ENCODE measurements at regions not wholly inside any gene's neighbourhood (a gene's known extent, or its start where the extent isn't known, plus 50 kb on each side); places are given as distances from the start of the nearest gene placed in this dataset.
"Not testable (repeated sequence)": the region's sequence is repeated elsewhere in the genome, so short reads cannot be mapped to it uniquely, and the experiment has no call there.

GRCh38 chr9:10873999-10874398 lies 261.2 kb upstream of the PTPRD start:
- no peak overlapping the region for H3K27ac ChIP-seq (ENCODE audit: low read depth, low read length)
- no peak overlapping the region for H2AFZ ChIP-seq (ENCODE audit: low read length)
- H3K9me3 ChIP-seq (ENCODE audit: low read depth, low read length): peaks cover 2% of the 10 kb centered on the region
- H3K36me3 ChIP-seq (ENCODE audit: insufficient read depth, low read length): no peaks in the 10 kb centered on the region
- DNase-seq (ENCODE audit: insufficient read length, low spot score, missing footprints): no peak
- no peak overlapping the region for H3K4me3 ChIP-seq (ENCODE audit: insufficient read depth, low read length)
- H3K79me2 ChIP-seq (ENCODE audit: insufficient read depth, low read length): no peaks in the 10 kb centered on the region
- no peak overlapping the region for H3K4me2 ChIP-seq (ENCODE audit: insufficient read depth, low read length)
- H3K4me1 ChIP-seq (ENCODE audit: insufficient read depth, low read length): no peaks in the 10 kb centered on the region
- no peaks in the 10 kb centered on the region for H4K20me1 ChIP-seq (ENCODE audit: insufficient read depth, low read length)
- TF ChIP-seq, protein P1, sequence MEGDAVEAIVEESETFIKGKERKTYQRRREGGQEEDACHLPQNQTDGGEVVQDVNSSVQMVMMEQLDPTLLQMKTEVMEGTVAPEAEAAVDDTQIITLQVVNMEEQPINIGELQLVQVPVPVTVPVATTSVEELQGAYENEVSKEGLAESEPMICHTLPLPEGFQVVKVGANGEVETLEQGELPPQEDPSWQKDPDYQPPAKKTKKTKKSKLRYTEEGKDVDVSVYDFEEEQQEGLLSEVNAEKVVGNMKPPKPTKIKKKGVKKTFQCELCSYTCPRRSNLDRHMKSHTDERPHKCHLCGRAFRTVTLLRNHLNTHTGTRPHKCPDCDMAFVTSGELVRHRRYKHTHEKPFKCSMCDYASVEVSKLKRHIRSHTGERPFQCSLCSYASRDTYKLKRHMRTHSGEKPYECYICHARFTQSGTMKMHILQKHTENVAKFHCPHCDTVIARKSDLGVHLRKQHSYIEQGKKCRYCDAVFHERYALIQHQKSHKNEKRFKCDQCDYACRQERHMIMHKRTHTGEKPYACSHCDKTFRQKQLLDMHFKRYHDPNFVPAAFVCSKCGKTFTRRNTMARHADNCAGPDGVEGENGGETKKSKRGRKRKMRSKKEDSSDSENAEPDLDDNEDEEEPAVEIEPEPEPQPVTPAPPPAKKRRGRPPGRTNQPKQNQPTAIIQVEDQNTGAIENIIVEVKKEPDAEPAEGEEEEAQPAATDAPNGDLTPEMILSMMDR (IDR thresholded peaks at IDR 0.05; ENCODE audit: extremely low read depth, low read depth, low read length): no peak
- no peaks in the 10 kb centered on the region for H3K27me3 ChIP-seq (ENCODE audit: insufficient read depth, low read length)

DNA sequence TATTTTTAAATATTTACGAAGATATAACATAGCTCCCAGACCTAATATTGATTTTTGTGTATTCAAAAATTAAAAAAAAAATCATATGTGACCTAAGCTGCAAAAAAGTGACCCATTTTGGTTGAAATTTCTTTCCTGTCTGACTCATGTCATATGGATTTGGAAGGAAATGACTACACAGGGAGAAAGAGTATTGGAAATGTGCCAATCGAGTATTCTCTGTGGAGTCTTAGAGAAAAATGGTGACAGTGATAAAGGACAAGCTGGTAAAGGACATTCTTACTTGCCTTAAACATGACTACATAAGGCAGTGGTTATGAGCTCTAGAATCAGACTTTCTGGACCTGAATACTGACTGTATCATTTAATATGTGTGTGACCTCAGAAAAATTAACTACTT lies 262.9 kb upstream of the PTPRD start:
- no peak for DNase-seq (ENCODE audit: insufficient read length, low spot score, missing footprints)
- TF ChIP-seq, protein P1 (IDR thresholded peaks at IDR 0.05; ENCODE audit: extremely low read depth, low read depth, low read length): no peak
- Histone ChIP-seq H3K27me3 (ENCODE audit: insufficient read depth, low read length) (no peaks in the 10 kb centered on the region), H4K20me1 (ENCODE audit: insufficient read depth, low read length) (no peaks in the 10 kb centered on the region), H3K4me2 (ENCODE audit: insufficient read depth, low read length) (no peak overlapping the region), H3K4me1 (ENCODE audit: insufficient read depth, low read length) (no peaks in the 10 kb centered on the region), H3K36me3 (ENCODE audit: insufficient read depth, low read length) (no peaks in the 10 kb centered on the region), H3K9me3 (ENCODE audit: low read depth, low read length) (peaks cover 2% of the 10 kb centered on the region), H3K79me2 (ENCODE audit: insufficient read depth, low read length) (no peaks in the 10 kb centered on the region), H3K4me3 (ENCODE audit: insufficient read depth, low read length) (no peak overlapping the region), H3K27ac (ENCODE audit: low read depth, low read length) (no peak overlapping the region), H2AFZ (ENCODE audit: low read length) (no peak overlapping the region)

DNA sequence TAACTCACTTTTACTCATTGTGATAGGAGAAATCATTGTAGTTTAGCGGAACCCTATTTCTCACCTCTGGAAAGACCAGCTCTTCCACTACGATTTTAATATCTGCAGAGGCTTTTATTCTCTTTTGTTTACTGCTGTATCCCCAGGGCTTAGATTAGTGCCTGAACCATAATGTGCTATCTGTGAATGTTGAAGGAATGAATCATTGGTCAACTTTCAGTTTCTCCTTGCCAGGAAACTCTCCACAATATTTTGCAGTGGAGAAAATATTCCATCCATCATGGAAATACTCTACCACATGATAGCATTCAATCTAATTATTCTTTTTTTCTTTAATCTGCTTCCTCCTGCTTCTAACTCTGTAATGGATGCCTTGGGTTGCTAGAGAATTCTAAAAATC lies 263.5 kb upstream of the PTPRD start:
- Histone ChIP-seq H4K20me1 (ENCODE audit: insufficient read depth, low read length) (no peaks in the 10 kb centered on the region), H3K9me3 (ENCODE audit: low read depth, low read length) (peaks cover 2% of the 10 kb centered on the region), H3K36me3 (ENCODE audit: insufficient read depth, low read length) (no peaks in the 10 kb centered on the region), H3K79me2 (ENCODE audit: insufficient read depth, low read length) (no peaks in the 10 kb centered on the region), H3K4me2 (ENCODE audit: insufficient read depth, low read length) (no peak overlapping the region), H3K4me1 (ENCODE audit: insufficient read depth, low read length) (no peaks in the 10 kb centered on the region), H3K27ac (ENCODE audit: low read depth, low read length) (no peak overlapping the region), H2AFZ (ENCODE audit: low read length) (no peak overlapping the region), H3K4me3 (ENCODE audit: insufficient read depth, low read length) (no peak overlapping the region), H3K27me3 (ENCODE audit: insufficient read depth, low read length) (no peaks in the 10 kb centered on the region)
- TF ChIP-seq, protein P1 (IDR thresholded peaks at IDR 0.05; ENCODE audit: extremely low read depth, low read depth, low read length): no peak
- no peak for DNase-seq (ENCODE audit: insufficient read length, low spot score, missing footprints)

DNA sequence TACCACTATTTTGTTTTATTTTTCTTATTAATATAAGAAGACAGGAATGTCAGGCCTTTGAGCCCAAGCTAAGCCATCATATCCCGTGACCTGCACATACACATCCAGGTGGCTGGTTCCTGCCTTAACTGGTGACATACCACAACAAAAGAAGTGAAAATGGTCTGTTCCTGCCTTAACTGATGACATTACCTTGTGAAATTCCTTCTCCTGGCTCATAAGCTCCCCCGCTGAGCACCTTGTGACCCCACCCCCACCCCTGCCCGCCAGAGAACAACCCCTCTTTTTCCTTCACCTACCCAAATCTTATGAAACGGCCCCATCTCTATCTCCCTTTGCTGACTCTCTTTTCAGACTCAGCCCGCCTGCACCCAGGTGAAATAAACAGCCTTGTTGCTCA lies 277.5 kb upstream of the PTPRD start:
- H2AFZ ChIP-seq (ENCODE audit: low read length); H3K27ac ChIP-seq (ENCODE audit: low read depth, low read length); H3K27me3 ChIP-seq (ENCODE audit: insufficient read depth, low read length); H3K4me3 ChIP-seq (ENCODE audit: insufficient read depth, low read length); H3K4me1 ChIP-seq (ENCODE audit: insufficient read depth, low read length); DNase-seq (ENCODE audit: insufficient read length, low spot score, missing footprints); H3K9me3 ChIP-seq (ENCODE audit: low read depth, low read length); H4K20me1 ChIP-seq (ENCODE audit: insufficient read depth, low read length); H3K79me2 ChIP-seq (ENCODE audit: insufficient read depth, low read length); H3K4me2 ChIP-seq (ENCODE audit: insufficient read depth, low read length); H3K36me3 ChIP-seq (ENCODE audit: insufficient read depth, low read length): not testable (repeated sequence)

GRCh38 chr9:10899509-10899908 lies 286.7 kb upstream of the PTPRD start:
- TF ChIP-seq, protein P1 (IDR thresholded peaks at IDR 0.05; ENCODE audit: extremely low read depth, low read depth, low read length): no peak
- H4K20me1 ChIP-seq (ENCODE audit: insufficient read depth, low read length): no peaks in the 10 kb centered on the region
- H3K4me3 ChIP-seq (ENCODE audit: insufficient read depth, low read length): no peak overlapping the region
- H3K36me3 ChIP-seq (ENCODE audit: insufficient read depth, low read length): no peaks in the 10 kb centered on the region
- no peak overlapping the region for H2AFZ ChIP-seq (ENCODE audit: low read length)
- H3K27me3 ChIP-seq (ENCODE audit: insufficient read depth, low read length): no peaks in the 10 kb centered on the region
- no peaks in the 10 kb centered on the region for H3K9me3 ChIP-seq (ENCODE audit: low read depth, low read length)
- no peak for DNase-seq (ENCODE audit: insufficient read length, low spot score, missing footprints)
- H3K4me1 ChIP-seq (ENCODE audit: insufficient read depth, low read length): no peaks in the 10 kb centered on the region
- no peak overlapping the region for H3K4me2 ChIP-seq (ENCODE audit: insufficient read depth, low read length)
- no peaks in the 10 kb centered on the region for H3K79me2 ChIP-seq (ENCODE audit: insufficient read depth, low read length)
- no peak overlapping the region for H3K27ac ChIP-seq (ENCODE audit: low read depth, low read length)

Measured in osteoblast (primary cell).